Type B pancreatic cell (in vitro differentiated cells): ENCODE measurements at regions not wholly inside any gene's neighbourhood (a gene's known extent, or its start where the extent isn't known, plus 50 kb on each side); places are given as distances from the start of the nearest gene placed in this dataset.

Experiments
- DNase-seq: peaks from one replicate; pipeline ENCODE4 v3.0.0; 2021; ENCODE audit warnings: mixed read lengths; ENCODE audit not compliant: unreplicated experiment; ENCODE audit errors: extremely low spot score
- H3K27ac Mint-ChIP-seq: 2 replicates; pipeline ENCODE4 v1.8.0; 2021; ENCODE audit warnings: mild to moderate bottlenecking, mixed read lengths
- H3K27me3 Mint-ChIP-seq: 2 replicates; pipeline ENCODE4 v1.8.0; 2021; ENCODE audit warnings: mixed read lengths
- H3K36me3 Mint-ChIP-seq: 2 replicates; pipeline ENCODE4 v1.8.0; 2021; ENCODE audit warnings: mixed read lengths
- H3K4me1 Mint-ChIP-seq: one replicate; pipeline ENCODE4 v1.8.0; 2021; ENCODE audit warnings: mixed read lengths; ENCODE audit not compliant: unreplicated experiment
- H3K4me3 Mint-ChIP-seq: 2 replicates; pipeline ENCODE4 v1.8.0; 2021; ENCODE audit warnings: mild to moderate bottlenecking, mixed read lengths
- H3K9me3 Mint-ChIP-seq: 2 replicates; pipeline ENCODE4 v1.8.0; 2021; ENCODE audit warnings: mixed read lengths
- TF ChIP-seq, protein P1 (sequence below): fragments of 200-600 bp; sonication (generic); conservative IDR thresholded peaks from 2 replicates; pipeline ENCODE4 v1.5.0; 2021; ENCODE audit warnings: antibody characterized with exemption, mild to moderate bottlenecking

GRCh38 chr5:166898166-166898565 lies 1393.3 kb upstream of the WWC1 start:
- H3K4me3 Mint-ChIP-seq: no peak overlapping the region
- H3K27ac Mint-ChIP-seq: no peak overlapping the region
- peaks cover 14% of the 10 kb centered on the region for H3K27me3 Mint-ChIP-seq
- no peaks in the 10 kb centered on the region for H3K36me3 Mint-ChIP-seq
- no peaks in the 10 kb centered on the region for H3K9me3 Mint-ChIP-seq
- no peaks in the 10 kb centered on the region for H3K4me1 Mint-ChIP-seq
- TF ChIP-seq, protein P1, sequence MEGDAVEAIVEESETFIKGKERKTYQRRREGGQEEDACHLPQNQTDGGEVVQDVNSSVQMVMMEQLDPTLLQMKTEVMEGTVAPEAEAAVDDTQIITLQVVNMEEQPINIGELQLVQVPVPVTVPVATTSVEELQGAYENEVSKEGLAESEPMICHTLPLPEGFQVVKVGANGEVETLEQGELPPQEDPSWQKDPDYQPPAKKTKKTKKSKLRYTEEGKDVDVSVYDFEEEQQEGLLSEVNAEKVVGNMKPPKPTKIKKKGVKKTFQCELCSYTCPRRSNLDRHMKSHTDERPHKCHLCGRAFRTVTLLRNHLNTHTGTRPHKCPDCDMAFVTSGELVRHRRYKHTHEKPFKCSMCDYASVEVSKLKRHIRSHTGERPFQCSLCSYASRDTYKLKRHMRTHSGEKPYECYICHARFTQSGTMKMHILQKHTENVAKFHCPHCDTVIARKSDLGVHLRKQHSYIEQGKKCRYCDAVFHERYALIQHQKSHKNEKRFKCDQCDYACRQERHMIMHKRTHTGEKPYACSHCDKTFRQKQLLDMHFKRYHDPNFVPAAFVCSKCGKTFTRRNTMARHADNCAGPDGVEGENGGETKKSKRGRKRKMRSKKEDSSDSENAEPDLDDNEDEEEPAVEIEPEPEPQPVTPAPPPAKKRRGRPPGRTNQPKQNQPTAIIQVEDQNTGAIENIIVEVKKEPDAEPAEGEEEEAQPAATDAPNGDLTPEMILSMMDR: no peak
- DNase-seq: no peak

DNA sequence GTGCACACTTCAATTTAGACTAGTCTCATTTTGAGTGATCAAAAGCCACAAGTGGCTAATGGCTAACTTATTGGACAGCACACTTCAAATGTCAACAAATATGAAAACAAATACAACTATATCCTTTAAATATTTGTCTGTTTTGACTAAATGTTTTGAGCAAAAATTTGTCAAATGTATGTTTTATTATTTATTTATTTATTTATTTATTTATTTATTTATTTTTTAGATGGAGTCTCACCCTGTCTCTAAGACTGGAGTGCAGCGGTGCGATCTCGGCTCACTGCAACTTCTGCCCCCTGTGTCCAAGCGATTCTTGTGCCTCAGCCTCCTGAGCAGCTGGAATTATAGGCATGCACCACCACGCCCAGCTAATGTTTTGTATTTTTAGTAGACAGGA lies 1392.1 kb upstream of the WWC1 start:
- peaks cover 14% of the 10 kb centered on the region for H3K27me3 Mint-ChIP-seq
- H3K36me3 Mint-ChIP-seq: no peaks in the 10 kb centered on the region
- TF ChIP-seq, protein P1: no peak
- H3K4me3 Mint-ChIP-seq: no peak overlapping the region
- no peaks in the 10 kb centered on the region for H3K4me1 Mint-ChIP-seq
- no peak overlapping the region for H3K27ac Mint-ChIP-seq
- H3K9me3 Mint-ChIP-seq: no peaks in the 10 kb centered on the region
- no peak for DNase-seq

- Mint-ChIP-seq H3K4me3 (no peak overlapping the region), H3K27ac (no peak overlapping the region), H3K36me3 (no peaks in the 10 kb centered on the region), H3K9me3 (no peaks in the 10 kb centered on the region), H3K4me1 (no peaks in the 10 kb centered on the region), H3K27me3 (peaks cover 9% of the 10 kb centered on the region)
- TF ChIP-seq, protein P1: no peak
- DNase-seq: no peak
These were observed 1386.9 kb upstream of the WWC1 start for GRCh38 chr5:166904571-166904970.

GRCh38 chr5:166906991-166907713 lies 1384.3 kb upstream of the WWC1 start:
- no peaks in the 10 kb centered on the region for H3K4me1 Mint-ChIP-seq
- no peaks in the 10 kb centered on the region for H3K9me3 Mint-ChIP-seq
- H3K27ac Mint-ChIP-seq: no peak overlapping the region
- H3K36me3 Mint-ChIP-seq: no peaks in the 10 kb centered on the region
- TF ChIP-seq, protein P1: no peak
- DNase-seq: no peak
- H3K4me3 Mint-ChIP-seq: no peak overlapping the region
- peaks cover 10% of the 10 kb centered on the region for H3K27me3 Mint-ChIP-seq

DNA sequence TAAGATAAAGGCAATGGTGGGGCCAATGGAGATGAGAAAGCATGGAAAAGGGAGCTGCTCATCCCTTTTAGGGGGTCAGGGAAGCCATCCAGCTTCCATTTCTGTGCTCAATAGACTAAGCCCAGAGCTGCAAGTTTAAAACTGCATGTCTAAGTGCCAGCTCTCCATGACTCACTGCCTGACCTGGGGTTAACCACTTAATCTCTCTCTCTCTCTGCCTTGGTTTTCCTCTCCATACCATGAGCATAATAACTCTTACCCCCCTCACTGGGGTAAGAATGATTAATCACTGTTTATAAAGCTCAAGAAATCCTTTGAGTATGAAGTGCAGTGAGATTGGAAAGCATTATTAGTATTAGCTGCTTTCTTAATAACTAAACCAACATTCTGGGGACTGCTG lies 1382.4 kb upstream of the WWC1 start:
- TF ChIP-seq, protein P1: no peak
- H3K9me3 Mint-ChIP-seq: no peaks in the 10 kb centered on the region
- H3K4me3 Mint-ChIP-seq: no peak overlapping the region
- no peaks in the 10 kb centered on the region for H3K4me1 Mint-ChIP-seq
- H3K36me3 Mint-ChIP-seq: no peaks in the 10 kb centered on the region
- no peak for DNase-seq
- H3K27ac Mint-ChIP-seq: no peak overlapping the region
- H3K27me3 Mint-ChIP-seq: peaks cover 8% of the 10 kb centered on the region
